ENCODE measurements at regions not wholly inside any gene's neighbourhood (a gene's known extent, or its start where the extent isn't known, plus 50 kb on each side); places are given as distances from the start of the nearest gene placed in this dataset.

GRCh38 chr6:163635731-163636364, 221.3 kb downstream of the QKI start:
- POLR2A ChIA-PET: no interaction called here
- Histone ChIP-seq H3K4me3 (replicated peaks in 1 of 2; ENCODE audit: low read depth in 1 of 2, low read length in 2 of 2) (no peak overlapping the region), H4K20me1 (ENCODE audit: insufficient read depth) (no peaks in the 10 kb centered on the region), H3K36me3 (ENCODE audit: control insufficient read depth in 1 of 2, insufficient read depth in 2 of 2, low read length in 2 of 2) (no peaks in the 10 kb centered on the region), H3K79me2 (ENCODE audit: insufficient read depth, low read length) (no peaks in the 10 kb centered on the region), H3K4me2 (ENCODE audit: low read length) (no peak overlapping the region), H3K9me3 (ENCODE audit: control insufficient read depth in 1 of 2, insufficient read depth in 1 of 2, low read depth in 1 of 2, low read length in 2 of 2) (no peaks in the 10 kb centered on the region), H3K27me3 (ENCODE audit: insufficient read depth, low read length) (no peaks in the 10 kb centered on the region), H3K4me1 (ENCODE audit: control insufficient read depth in 1 of 2, insufficient read depth in 2 of 2, low read length in 2 of 2) (no peaks in the 10 kb centered on the region), H3K9ac (ENCODE audit: low read length) (no peak overlapping the region), H2AFZ (ENCODE audit: low read depth, low read length, poor library complexity, severe bottlenecking) (no peak overlapping the region), H3K9me2 (ENCODE audit: insufficient read depth) (no peaks in the 10 kb centered on the region), H3K27ac (ENCODE audit: low read depth, low read length) (no peak overlapping the region)
- CTCF ChIA-PET: no interaction called here
- TF ChIP-seq REST (IDR thresholded peaks at IDR 0.05; ENCODE audit: low read depth) (no peak), POLR2A (IDR thresholded peaks at IDR 0.05; ENCODE audit: borderline replicate concordance, extremely low read depth, insufficient read depth, insufficient read length) (no peak), SP1 (IDR thresholded peaks at IDR 0.05; ENCODE audit: low read depth) (no peak), ZFX (IDR thresholded peaks at IDR 0.05) (no peak), CEBPB (IDR thresholded peaks at IDR 0.05; ENCODE audit: low read depth) (no peak)
- no TSS peak for BruUV-seq (replicated peaks)
- RAD21 ChIA-PET (ENCODE audit: low non-redundant PET in 1 of 2, low total read pairs in 2 of 2, uncharacterized antibody in 2 of 2, unreplicated experiment in 2 of 2): no interaction called here
- DNase-seq (ENCODE audit: low read depth, low spot score) (no peak), ATAC-seq (no peak)
- intact Hi-C loops (cut with micrococcal nuclease): no loop called here

- no peaks in the 10 kb centered on the region for H3K36me3 ChIP-seq (ENCODE audit: control insufficient read depth in 1 of 2, insufficient read depth in 2 of 2, low read length in 2 of 2)
- no peak overlapping the region for H3K4me3 ChIP-seq (replicated peaks in 1 of 2; ENCODE audit: low read depth in 1 of 2, low read length in 2 of 2)
- RAD21 ChIA-PET (ENCODE audit: low non-redundant PET in 1 of 2, low total read pairs in 2 of 2, uncharacterized antibody in 2 of 2, unreplicated experiment in 2 of 2): no interaction called here
- H3K27me3 ChIP-seq (ENCODE audit: insufficient read depth, low read length): no peaks in the 10 kb centered on the region
- no peak overlapping the region for H3K9ac ChIP-seq (ENCODE audit: low read length)
- H3K79me2 ChIP-seq (ENCODE audit: insufficient read depth, low read length): no peaks in the 10 kb centered on the region
- TF ChIP-seq ZNF274 (IDR thresholded peaks at IDR 0.05; ENCODE audit: low read depth, low read length) (no peak), ZFX (IDR thresholded peaks at IDR 0.05) (no peak), EZH2 (IDR thresholded peaks at IDR 0.05) (no peak)
- H3K27ac ChIP-seq (ENCODE audit: low read depth, low read length): no peak overlapping the region
- H3K9me3 ChIP-seq (ENCODE audit: control insufficient read depth in 1 of 2, insufficient read depth in 1 of 2, low read depth in 1 of 2, low read length in 2 of 2): no peaks in the 10 kb centered on the region
- ATAC-seq (no peak), DNase-seq (ENCODE audit: low read depth, low spot score) (no peak)
- POLR2A ChIA-PET: no interaction called here
- CTCF ChIA-PET: no interaction called here
- intact Hi-C loops (cut with micrococcal nuclease): no loop called here
- H3K4me1 ChIP-seq (ENCODE audit: control insufficient read depth in 1 of 2, insufficient read depth in 2 of 2, low read length in 2 of 2): no peaks in the 10 kb centered on the region
- no TSS peak for BruUV-seq (replicated peaks)
- no peaks in the 10 kb centered on the region for H4K20me1 ChIP-seq (ENCODE audit: insufficient read depth)
- H3K9me2 ChIP-seq (ENCODE audit: insufficient read depth): no peaks in the 10 kb centered on the region
- H3K4me2 ChIP-seq (ENCODE audit: low read length): no peak overlapping the region
- no peak overlapping the region for H2AFZ ChIP-seq (ENCODE audit: low read depth, low read length, poor library complexity, severe bottlenecking)
Measured at GRCh38 chr6:163635315-163635714, 220.8 kb downstream of the QKI start.
